OCI-LY7 (cell line): ENCODE measurements at regions not wholly inside any gene's neighbourhood (a gene's known extent, or its start where the extent isn't known, plus 50 kb on each side); places are given as distances from the start of the nearest gene placed in this dataset.

ENCODE experiments used
- EZH2phosphoT487 ChIP-seq: fragments of 200-600 bp; sonication (generic); IDR thresholded peaks from 2 replicates; pipeline ENCODE4 v1.6.1; 2018; ENCODE audit warnings: low read depth, borderline replicate concordance, mild to moderate bottlenecking, mixed run types, antibody characterized with exemption, low read length, moderate library complexity, mixed read lengths
- TF ChIP-seq, protein P1 (sequence below): fragments of 200-600 bp; sonication (generic); conservative IDR thresholded peaks from 2 replicates; pipeline ENCODE4 v1.5.1; 2014; ENCODE audit warnings: mild to moderate bottlenecking, antibody characterized with exemption, low read length, moderate library complexity, mixed read lengths

DNA sequence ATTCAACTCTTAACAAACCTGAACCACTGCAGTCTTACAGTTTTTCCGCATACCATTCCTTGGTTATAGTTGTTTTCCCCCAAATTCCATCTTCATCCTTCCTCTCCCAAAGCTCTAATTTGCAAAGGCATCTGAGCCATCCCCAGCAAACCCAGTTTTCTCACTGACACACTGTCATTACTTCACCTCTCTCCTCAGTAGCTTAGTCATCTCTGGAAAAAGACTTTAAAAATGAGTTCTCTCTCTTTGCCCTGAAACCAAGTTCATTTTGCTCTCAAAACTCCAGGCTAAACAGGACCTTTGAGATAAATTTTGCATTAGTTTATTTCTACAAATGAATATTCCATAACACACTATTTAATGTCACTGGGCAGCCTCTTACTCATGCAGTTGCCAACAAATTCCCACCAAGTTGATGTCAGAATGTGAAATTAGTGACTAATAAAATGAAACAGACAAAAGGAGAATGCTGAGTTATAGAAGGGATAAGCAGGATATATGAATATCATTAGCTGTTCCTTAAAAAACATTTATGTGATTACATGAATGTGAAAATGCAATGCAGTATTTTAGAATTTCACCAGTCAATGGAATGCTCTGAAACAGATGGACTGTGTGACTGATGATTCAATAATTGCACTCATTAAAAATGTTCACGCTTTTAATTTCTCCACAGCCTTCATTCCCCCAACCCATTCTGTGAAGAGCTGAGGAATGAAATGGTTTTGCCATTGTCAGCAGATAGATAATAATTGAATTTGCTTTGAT lies 107.4 kb upstream of the DMAC1 start:
- TF ChIP-seq, protein P1, sequence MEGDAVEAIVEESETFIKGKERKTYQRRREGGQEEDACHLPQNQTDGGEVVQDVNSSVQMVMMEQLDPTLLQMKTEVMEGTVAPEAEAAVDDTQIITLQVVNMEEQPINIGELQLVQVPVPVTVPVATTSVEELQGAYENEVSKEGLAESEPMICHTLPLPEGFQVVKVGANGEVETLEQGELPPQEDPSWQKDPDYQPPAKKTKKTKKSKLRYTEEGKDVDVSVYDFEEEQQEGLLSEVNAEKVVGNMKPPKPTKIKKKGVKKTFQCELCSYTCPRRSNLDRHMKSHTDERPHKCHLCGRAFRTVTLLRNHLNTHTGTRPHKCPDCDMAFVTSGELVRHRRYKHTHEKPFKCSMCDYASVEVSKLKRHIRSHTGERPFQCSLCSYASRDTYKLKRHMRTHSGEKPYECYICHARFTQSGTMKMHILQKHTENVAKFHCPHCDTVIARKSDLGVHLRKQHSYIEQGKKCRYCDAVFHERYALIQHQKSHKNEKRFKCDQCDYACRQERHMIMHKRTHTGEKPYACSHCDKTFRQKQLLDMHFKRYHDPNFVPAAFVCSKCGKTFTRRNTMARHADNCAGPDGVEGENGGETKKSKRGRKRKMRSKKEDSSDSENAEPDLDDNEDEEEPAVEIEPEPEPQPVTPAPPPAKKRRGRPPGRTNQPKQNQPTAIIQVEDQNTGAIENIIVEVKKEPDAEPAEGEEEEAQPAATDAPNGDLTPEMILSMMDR: no peak
- no peak for TF ChIP-seq EZH2phosphoT487
